Body of pancreas (tissue), 4 donors: ENCODE measurements at regions not wholly inside any gene's neighbourhood (a gene's known extent, or its start where the extent isn't known, plus 50 kb on each side); places are given as distances from the start of the nearest gene placed in this dataset.

Experiments
- ATAC-seq: fragments of 150-250 bp; one replicate; pipeline ENCODE4 v1.9.1; 2016
- DNase-seq, 4 donors: peaks; one replicate each; pipeline ENCODE4 v3.0.0-alpha.2; 2019
- H3K27ac ChIP-seq, 4 donors: fragments of 200-600 bp; sonication (generic); 1 replicate in 3 of 4; 2 replicates in 1 of 4; pipeline versions ENCODE4 v1.5.1 to v1.6.1; 2016 to 2019; ENCODE audit warnings: mild to moderate bottlenecking in 1 of 4, mixed read lengths in 1 of 4, moderate library complexity in 1 of 4
- H3K27me3 ChIP-seq, 2 donors: fragments of 200-600 bp; sonication (generic); one replicate each; pipeline ENCODE4 v1.6.0; 2016; ENCODE audit warnings: mild to moderate bottlenecking in 1 of 2
- H3K36me3 ChIP-seq, 2 donors: fragments of 200-600 bp; sonication (generic); replicated peaks in 1 of 2; 2 replicates each; pipeline ENCODE4 v1.5.1; 2016; ENCODE audit warnings: low read depth in 2 of 2; ENCODE audit not compliant: insufficient read depth in 1 of 2
- H3K4me1 ChIP-seq: fragments of 200-600 bp; sonication (generic); one replicate; pipeline ENCODE4 v1.6.0; 2016
- H3K4me3 ChIP-seq, 2 donors: fragments of 200-600 bp; sonication (generic); 1 replicate in 1 of 2; 2 replicates in 1 of 2; pipeline ENCODE4 v1.5.1; 2016 to 2019
- H3K9me3 ChIP-seq, 3 donors: fragments of 200-600 bp; sonication (generic); 1 replicate in 2 of 3; 2 replicates in 1 of 3; pipeline ENCODE4 v1.5.1; 2016
- POLR2A ChIP-seq, 3 donors: fragments of 450-650 bp; IDR thresholded peaks; one replicate each; pipeline ENCODE4 v1.6.1; 2016; ENCODE audit warnings: antibody characterized with exemption in 3 of 3, mild to moderate bottlenecking in 2 of 3
- WGBS, 2 donors: methylation state at CpG; one replicate each; pipeline ENCODE4 v1.1.5; 2017; 5-methylcytosine and 5-hydroxymethylcytosine counted together
- intact Hi-C: fragments of 100-400 bp; cut with DNase I; formaldehyde crosslinking; loops from one replicate; pipeline ENCODE4 v1.15.1; 2023
- TF ChIP-seq, protein P1 (sequence below), 7 experiments: fragments of 450-650 bp in 4 of 7; fragments of 200-600 bp in 3 of 7; sonication (generic) in 3 of 7; IDR thresholded peaks; one replicate each; pipeline ENCODE4 v1.5.1; 2016 to 2019; ENCODE audit warnings: antibody characterized with exemption in 7 of 7

GRCh38 chr3:78253860-78254259 lies 1214.0 kb downstream of the ROBO2 start:
- Histone ChIP-seq H3K27ac (no peak overlapping the region), H3K27me3 (no peaks in the 10 kb centered on the region), H3K36me3 (no peaks in the 10 kb centered on the region), H3K4me3 (no peak overlapping the region), H3K4me1 (no peaks in the 10 kb centered on the region), H3K9me3 (no peaks in the 10 kb centered on the region)
- intact Hi-C loops, result no loop called here
- ATAC-seq (no peak), DNase-seq (no peak)
- TF ChIP-seq POLR2A (IDR thresholded peaks at IDR 0.05), result no peak
- TF ChIP-seq, protein P1, sequence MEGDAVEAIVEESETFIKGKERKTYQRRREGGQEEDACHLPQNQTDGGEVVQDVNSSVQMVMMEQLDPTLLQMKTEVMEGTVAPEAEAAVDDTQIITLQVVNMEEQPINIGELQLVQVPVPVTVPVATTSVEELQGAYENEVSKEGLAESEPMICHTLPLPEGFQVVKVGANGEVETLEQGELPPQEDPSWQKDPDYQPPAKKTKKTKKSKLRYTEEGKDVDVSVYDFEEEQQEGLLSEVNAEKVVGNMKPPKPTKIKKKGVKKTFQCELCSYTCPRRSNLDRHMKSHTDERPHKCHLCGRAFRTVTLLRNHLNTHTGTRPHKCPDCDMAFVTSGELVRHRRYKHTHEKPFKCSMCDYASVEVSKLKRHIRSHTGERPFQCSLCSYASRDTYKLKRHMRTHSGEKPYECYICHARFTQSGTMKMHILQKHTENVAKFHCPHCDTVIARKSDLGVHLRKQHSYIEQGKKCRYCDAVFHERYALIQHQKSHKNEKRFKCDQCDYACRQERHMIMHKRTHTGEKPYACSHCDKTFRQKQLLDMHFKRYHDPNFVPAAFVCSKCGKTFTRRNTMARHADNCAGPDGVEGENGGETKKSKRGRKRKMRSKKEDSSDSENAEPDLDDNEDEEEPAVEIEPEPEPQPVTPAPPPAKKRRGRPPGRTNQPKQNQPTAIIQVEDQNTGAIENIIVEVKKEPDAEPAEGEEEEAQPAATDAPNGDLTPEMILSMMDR (IDR thresholded peaks at IDR 0.05), result no peak
- WGBS, 2 donors, result 84 to 86% methylated on average over 3 of the region's 3 CpGs

DNA sequence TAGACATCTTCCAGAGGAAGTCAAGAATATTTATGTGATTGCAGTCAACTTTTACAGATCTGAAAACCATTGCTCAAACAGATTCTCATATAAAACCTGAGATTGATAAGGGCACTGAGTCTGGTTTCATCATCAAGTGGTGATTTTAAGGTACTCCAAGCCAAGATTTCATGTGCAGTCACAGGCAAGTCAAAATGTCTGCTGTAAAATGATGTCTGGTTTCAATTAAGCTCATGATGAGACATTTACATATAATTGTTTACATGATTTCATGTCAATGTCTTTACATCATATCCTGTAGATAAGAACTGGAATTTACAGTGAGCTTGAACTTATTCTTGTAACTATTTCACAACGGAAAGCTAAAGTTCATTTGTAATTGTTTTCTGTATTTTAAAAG lies 1215.5 kb downstream of the ROBO2 start:
- H3K27ac ChIP-seq, result no peak overlapping the region
- intact Hi-C loops, result no loop called here
- ATAC-seq, result no peak
- DNase-seq, result no peak
- no peaks in the 10 kb centered on the region for H3K4me1 ChIP-seq
- no peaks in the 10 kb centered on the region for H3K9me3 ChIP-seq
- no peaks in the 10 kb centered on the region for H3K36me3 ChIP-seq
- H3K4me3 ChIP-seq, result no peak overlapping the region
- WGBS, 2 donors, result 23 to 33% methylated on average over 1 of the region's 1 CpG
- no peaks in the 10 kb centered on the region for H3K27me3 ChIP-seq
- TF ChIP-seq POLR2A (IDR thresholded peaks at IDR 0.05), result no peak
- TF ChIP-seq, protein P1 (IDR thresholded peaks at IDR 0.05), result no peak

DNA sequence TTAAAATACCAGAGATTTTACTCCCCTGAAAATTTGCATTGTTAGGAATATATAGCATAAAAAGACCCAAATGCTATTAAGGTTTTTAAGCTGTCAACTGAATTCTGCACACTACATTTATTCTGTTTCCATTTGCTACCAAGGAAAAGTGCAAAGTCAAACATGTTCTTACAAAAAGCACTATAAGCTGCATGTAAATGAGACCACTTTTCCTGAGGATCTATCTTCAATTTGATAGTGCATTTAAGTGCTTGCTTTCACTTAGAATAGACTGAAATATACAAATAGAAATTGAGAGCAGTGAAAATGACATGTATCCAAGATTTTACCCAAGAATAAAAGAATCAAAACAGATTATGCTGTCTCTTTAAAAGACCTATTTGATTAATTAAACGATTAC lies 1216.2 kb downstream of the ROBO2 start:
- DNase-seq (no peak), ATAC-seq (no peak)
- 33 to 34% methylated on average over 1 of the region's 1 CpG for WGBS, 2 donors
- TF ChIP-seq POLR2A (IDR thresholded peaks at IDR 0.05), result no peak
- TF ChIP-seq, protein P1 (IDR thresholded peaks at IDR 0.05), result no peak
- Histone ChIP-seq H3K9me3 (no peaks in the 10 kb centered on the region), H3K27me3 (no peaks in the 10 kb centered on the region), H3K36me3 (no peaks in the 10 kb centered on the region), H3K4me3 (no peak overlapping the region), H3K27ac (no peak overlapping the region), H3K4me1 (no peaks in the 10 kb centered on the region)
- intact Hi-C loops, result no loop called here

- ATAC-seq (no peak), DNase-seq (no peak)
- H3K4me1 ChIP-seq, result no peaks in the 10 kb centered on the region
- no peaks in the 10 kb centered on the region for H3K36me3 ChIP-seq
- intact Hi-C loops, result no loop called here
- no peak for TF ChIP-seq POLR2A (IDR thresholded peaks at IDR 0.05)
- TF ChIP-seq, protein P1 (IDR thresholded peaks at IDR 0.05), result no peak
- no peaks in the 10 kb centered on the region for H3K9me3 ChIP-seq
- no peak overlapping the region for H3K4me3 ChIP-seq
- 55 to 68% methylated on average over 3 of the region's 3 CpGs for WGBS, 2 donors
- no peaks in the 10 kb centered on the region for H3K27me3 ChIP-seq
- peak overlapping the region in 2 of 4 donors; percentile 3 to 23 for H3K27ac ChIP-seq
Observed at GRCh38 chr3:78257951-78258530, 1218.1 kb downstream of the ROBO2 start.

DNA sequence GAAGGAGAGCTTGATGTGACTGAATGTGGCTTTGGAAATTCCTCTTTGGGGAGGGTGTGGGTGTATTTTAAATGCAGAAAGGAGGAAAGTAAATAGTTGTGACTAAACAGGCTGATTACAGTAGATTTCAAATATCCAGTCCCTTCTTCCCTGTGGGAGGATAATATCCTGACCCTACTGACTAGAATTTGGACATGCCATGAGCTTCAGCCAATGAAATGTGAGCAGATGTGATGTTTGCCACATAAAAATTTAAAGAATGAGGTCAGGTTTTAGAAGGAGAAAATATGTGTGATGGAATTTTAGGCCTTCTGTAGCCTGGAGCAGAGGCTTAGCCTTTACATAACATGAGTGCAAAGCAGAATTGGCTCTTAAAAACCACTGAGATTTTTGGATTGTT lies 1218.9 kb downstream of the ROBO2 start:
- H3K9me3 ChIP-seq, result no peaks in the 10 kb centered on the region
- intact Hi-C loops, result no loop called here
- H3K27me3 ChIP-seq, result no peaks in the 10 kb centered on the region
- no peak overlapping the region for H3K4me3 ChIP-seq
- no peaks in the 10 kb centered on the region for H3K36me3 ChIP-seq
- H3K27ac ChIP-seq, result peak overlapping the region in 2 of 4 donors; percentile 3 to 23
- H3K4me1 ChIP-seq, result no peaks in the 10 kb centered on the region
- ATAC-seq (no peak), DNase-seq (no peak)
- TF ChIP-seq POLR2A (IDR thresholded peaks at IDR 0.05), result no peak
- TF ChIP-seq, protein P1 (IDR thresholded peaks at IDR 0.05), result no peak
